ENCODE measurements at regions not wholly inside any gene's neighbourhood (a gene's known extent, or its start where the extent isn't known, plus 50 kb on each side); places are given as distances from the start of the nearest gene placed in this dataset.

GRCh38 chr6:170137911-170138910, 152.7 kb downstream of the DLL1 start:
- no peak overlapping the region for H3K4me3 ChIP-seq (ENCODE audit: low read length)
- TF ChIP-seq CTCF (IDR thresholded peaks at IDR 0.05; ENCODE audit: insufficient read depth, low read depth, low read length, missing control alignments) = no peak
- no peak for DNase-seq (ENCODE audit: low read depth)

GRCh38 chr6:170137176-170137891, 153.5 kb downstream of the DLL1 start:
- no peak overlapping the region for H3K4me3 ChIP-seq (ENCODE audit: low read length)
- DNase-seq (ENCODE audit: low read depth) = no peak
- no peak for TF ChIP-seq CTCF (IDR thresholded peaks at IDR 0.05; ENCODE audit: insufficient read depth, low read depth, low read length, missing control alignments)

- no peak for TF ChIP-seq CTCF (IDR thresholded peaks at IDR 0.05; ENCODE audit: insufficient read depth, low read depth, low read length, missing control alignments)
- no peak for DNase-seq (ENCODE audit: low read depth)
- no peak overlapping the region for H3K4me3 ChIP-seq (ENCODE audit: low read length)
Measured at GRCh38 chr6:170136541-170137175, 154.2 kb downstream of the DLL1 start.

GRCh38 chr6:170135821-170136471, 154.9 kb downstream of the DLL1 start:
- TF ChIP-seq CTCF (IDR thresholded peaks at IDR 0.05; ENCODE audit: insufficient read depth, low read depth, low read length, missing control alignments) = no peak
- no peak overlapping the region for H3K4me3 ChIP-seq (ENCODE audit: low read length)
- no peak for DNase-seq (ENCODE audit: low read depth)

- no peak for DNase-seq (ENCODE audit: low read depth)
- TF ChIP-seq CTCF (IDR thresholded peaks at IDR 0.05; ENCODE audit: insufficient read depth, low read depth, low read length, missing control alignments) = no peak
- no peak overlapping the region for H3K4me3 ChIP-seq (ENCODE audit: low read length)
Measured at GRCh38 chr6:170135461-170135820, 155.4 kb downstream of the DLL1 start.

All from epithelial cell of esophagus (primary cell).